GM18519 (cell line): ENCODE measurements at regions not wholly inside any gene's neighbourhood (a gene's known extent, or its start where the extent isn't known, plus 50 kb on each side); places are given as distances from the start of the nearest gene placed in this dataset.
"Not testable (repeated sequence)": the region's sequence is repeated elsewhere in the genome, so short reads cannot be mapped to it uniquely, and the experiment has no call there.

Source experiments
- ATAC-seq: cut with Tn5 transposase; IDR thresholded peaks from one replicate; pipeline ENCODE4 v1.9.1; 2021; ENCODE audit warnings: mild to moderate bottlenecking, moderate library complexity; ENCODE audit not compliant: unreplicated experiment, low FRiP score

DNA sequence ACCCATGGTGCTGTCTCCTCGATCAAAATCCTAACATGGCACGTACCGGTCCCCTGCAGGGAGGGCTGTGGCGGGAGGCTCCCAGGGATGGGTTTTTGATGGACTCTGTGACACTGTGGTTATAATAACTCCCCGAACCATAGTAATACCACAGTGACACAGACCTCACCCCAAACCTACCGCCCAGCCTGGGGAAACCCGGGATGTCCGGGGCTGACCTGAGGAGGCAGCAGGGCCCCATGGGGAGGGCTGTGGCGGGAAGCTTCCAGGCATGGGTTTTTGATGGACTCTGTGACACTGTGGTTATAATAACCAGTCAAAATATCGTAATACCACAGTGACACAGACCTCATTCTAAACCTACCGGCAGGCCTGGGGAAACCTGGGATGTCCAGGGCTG lies 378.0 kb downstream of the TMEM121 start:
- ATAC-seq: no peak

DNA sequence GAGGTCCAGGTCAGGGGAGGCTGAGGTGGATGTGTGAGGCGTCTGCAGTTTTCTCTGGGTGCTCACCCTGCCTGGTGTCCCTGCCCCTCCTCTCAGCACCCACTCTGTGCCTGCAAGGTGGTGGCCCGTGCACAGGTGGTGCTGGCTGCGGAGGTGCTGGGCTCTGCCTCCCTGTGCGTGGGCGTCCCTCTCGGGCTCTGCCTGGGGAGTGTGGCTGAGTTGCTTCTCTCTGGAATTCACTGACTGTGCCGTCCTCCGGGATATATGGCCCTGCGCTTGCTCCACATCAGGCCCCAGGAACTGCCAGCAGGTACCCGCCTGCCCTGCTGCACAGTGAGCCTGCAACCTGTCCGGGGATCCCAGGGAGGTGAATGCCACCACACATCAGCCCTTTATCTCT lies 379.1 kb downstream of the TMEM121 start:
- ATAC-seq: no peak

DNA sequence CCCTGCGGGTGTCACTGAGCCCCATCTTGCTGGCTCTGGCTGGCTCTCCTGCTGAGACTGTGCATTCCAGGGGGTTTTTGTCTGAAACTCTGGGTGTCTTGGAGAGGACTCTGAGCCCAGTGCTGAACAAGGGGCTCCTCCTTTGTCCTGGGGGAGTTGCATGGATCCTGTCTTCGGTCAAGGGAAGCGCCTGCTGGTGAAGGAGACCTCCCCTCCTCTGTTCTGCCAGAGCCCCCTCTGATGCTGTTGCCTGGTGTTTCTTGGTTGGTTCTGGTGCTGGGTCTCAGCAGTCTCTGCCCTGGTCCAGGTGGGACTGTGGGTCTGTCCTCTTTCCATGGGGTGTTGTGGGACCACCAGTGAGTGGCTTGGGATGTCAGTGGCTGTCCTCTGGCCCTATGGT lies 380.9 kb downstream of the TMEM121 start:
- ATAC-seq: no peak

DNA sequence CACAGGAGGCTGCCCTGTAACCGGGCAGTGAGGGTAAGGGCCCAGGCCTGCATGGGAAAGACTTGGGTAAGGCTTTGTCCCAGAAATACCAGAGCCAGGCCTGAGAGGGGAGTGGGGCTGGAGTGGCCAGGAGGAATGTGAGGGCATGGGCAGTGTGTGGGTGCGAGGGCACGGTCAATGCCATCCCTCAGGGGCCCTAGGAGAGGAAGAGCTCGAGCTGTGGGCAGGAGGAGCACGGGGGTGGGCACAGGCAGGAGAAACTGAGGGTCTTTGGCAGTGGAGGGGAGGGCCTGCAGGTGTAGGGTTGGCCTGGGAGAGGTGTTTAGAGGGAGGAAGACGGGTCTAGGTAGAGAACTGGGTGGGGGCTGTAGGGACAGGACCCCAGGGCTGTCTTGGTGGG lies 381.6 kb downstream of the TMEM121 start:
- ATAC-seq: no peak

DNA sequence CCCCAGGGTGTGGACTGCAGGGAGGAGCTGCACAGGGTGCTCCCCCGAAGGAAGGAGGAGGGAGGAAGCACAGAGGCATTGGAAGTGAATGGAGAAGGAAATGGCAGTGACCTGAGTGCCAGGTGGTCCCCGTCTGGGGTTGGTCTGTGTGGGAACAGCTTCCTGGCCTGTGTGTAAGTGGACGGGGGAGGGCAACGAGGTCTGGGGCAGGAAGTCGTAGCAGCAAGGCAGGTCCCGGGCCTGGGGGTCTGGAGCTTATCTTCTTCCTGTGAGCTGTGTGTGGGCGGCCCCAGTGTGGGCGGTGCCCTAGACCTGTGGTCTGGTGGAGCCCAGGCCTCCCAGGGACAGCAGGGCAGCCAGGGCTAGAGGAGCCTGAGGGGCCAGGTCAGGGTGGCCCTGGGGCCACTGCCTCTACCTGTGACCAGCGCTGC lies 382.1 kb downstream of the TMEM121 start:
- ATAC-seq: no peak

DNA sequence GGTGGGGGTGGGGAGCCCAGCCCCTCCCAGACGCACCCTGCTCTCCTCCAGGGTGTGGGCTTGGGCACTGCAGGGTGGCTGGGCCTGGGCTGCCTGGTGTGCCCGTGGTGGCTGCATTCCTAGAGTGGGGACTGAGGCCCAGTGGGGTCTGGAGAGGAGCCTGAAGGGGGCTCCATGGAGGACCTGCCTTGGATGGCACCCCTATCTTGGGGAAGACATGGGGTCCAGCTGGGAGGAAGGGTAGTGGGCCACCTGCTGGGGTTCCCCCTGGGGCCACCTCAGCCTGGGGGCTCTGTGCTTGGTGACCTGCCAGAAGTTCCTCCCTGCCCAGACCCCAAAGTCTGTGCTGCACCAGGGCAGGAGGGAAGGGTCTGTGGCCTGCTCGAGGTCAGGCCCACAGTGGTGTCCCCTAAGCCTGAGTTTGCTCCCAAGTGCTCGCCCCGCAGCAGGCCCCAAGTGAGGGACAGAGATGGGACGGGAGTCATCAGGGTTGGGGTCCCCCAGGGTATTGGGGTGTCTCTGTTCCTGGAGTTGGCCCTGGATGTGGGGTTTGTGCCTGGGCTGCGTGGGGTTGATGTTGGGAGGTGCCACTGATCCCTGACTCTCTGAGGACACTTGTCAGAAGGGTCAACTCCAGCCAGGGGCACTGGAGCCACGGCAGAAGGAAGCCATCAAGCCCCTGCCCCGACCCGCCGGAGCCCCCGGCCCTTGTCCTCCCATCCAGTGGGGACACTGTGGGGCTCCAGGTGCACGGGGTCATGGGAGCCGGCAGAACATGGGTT lies 382.9 kb downstream of the TMEM121 start:
- no peak for ATAC-seq

DNA sequence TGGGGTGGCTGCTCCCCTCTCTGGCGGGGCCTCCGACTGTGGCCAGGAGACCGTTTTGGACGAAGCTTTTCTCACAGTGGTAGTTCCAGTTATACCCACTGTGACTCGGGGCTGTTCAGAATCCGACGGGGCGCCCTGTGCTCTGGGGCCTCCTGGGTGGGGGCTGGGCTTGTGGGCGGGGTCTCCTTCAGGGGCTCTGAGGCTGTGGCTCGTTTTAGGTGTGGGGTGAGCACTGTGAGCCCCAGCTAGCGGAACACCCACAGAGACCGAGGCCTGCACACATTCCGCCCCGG lies 383.4 kb downstream of the TMEM121 start:
- not testable (repeated sequence) for ATAC-seq

DNA sequence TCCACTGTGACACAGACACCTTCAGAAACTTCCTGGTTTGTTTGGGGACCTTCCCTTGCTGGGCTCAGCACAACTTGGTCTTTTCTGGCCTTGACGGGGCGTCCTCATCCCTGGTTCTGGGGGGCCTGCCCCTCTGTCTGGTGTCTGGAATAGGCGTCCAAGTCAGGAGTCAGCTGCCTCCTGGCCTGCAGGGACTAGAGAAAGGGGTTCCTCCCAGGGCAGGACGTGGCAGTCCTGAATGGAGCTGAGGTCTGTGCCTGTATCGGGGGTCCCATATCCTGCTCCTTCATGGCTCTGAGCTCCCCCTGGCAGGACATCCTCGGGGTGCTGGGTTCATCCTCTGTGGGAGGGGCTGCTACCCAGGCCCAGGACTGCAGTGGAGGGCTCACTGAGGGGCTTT lies 384.0 kb downstream of the TMEM121 start:
- no peak for ATAC-seq

DNA sequence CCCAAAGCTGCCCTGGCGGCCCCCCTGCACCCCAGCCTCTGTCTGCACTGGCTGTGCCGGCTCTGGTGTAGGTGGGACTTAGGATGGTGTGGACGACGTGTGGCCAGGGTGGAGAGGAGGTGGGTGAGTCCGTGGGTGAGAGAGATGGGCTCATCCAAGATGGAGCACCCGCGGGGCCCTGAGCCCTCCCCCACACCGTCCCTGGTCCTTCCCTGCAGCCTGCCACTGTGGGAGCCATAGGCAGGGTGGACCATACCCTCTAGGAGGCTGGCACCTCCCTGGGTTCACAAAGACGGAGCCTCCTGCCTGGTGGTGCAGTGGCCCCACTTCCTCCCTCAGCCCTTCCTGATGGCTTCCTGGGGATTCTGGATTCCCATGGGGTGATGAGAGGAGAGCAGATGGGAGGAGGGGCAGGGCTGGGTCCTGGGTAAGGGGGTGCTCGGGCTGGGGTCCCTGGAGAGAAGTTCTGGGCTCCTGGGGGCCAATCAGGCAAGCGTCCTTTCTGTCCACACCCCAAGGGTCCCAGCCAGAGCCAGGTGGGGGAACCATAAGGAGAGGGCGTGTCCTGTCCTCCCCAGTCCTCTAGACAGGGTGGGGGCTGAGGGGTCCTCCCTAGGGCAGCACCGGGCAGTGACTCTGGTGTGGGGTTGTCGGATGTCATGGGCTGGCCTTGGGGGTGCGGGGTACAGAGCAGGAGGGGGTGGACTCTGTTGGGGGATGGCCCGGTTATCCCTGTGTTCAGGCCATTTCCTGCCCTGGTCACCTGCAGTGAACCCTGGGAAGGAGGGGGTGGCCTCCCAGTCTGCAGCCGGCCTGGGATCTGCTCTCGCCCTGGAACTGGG lies 384.8 kb downstream of the TMEM121 start:
- no peak for ATAC-seq

DNA sequence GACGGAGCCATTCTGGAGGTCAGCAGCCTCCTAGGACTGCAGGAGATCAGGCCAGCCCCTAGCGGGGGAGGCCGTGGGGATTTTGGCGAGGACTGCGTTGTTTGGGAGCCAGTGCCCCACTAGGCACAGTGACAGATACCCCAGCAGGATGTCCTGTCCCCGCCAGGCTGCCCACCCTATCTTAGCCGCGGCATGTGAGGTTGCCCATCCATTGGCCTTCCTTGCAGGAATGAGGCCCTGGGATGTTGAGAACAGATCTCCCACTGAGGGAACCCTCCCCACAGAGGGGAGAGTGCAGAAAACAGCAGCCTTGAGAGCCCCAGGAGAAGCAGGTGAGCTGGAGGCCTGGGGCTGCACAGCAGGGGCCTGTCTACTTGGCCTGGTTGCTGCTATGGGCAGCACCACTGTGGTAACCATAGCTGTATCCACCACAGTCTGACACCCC lies 385.5 kb downstream of the TMEM121 start:
- not testable (repeated sequence) for ATAC-seq

DNA sequence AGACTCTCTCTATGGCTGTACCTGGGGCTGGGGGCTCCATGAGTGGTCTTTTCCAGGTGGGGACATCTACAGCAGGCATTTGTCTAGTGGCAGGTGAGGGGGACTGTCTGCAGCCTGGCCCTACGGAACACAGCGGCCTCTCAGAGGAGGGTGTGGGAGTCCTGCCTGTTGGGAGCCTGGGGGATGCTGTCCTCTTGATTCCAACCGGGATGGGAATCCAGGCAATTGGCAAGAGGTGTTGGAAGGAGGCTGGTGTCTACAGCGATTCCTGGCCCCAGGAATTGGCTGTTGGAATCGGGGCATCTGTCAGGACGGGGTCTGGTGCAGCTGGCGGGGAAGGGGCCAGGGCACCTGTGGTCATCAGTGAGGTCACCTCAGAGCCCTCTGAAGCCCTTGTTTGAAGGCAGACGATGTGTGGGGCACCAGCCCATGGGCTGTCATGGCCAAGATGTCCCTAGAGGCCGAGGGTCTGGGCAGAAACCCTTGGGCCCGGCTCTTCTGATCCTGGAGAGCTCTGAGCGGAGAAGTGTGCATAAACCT lies 386.3 kb downstream of the TMEM121 start:
- no peak for ATAC-seq

DNA sequence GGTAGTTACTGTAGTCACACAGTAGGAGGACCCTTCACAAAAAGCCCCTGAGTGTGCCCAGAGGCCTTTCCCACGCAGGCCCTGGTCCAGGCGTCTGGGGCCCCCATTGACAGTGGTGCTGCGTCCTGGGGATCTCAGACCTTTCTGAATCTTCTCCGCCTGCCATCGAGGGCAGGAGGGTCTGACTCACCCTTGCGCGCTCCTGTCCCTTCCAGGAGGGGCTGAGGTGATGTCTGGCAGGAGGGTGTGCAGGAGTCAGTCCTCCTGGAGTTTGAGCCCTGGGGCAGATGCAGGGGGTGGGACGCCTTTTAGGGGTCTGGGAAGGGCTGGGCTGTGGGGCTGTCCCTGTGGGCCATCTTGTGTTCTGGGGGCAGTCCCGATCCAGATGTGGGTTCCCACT lies 386.8 kb downstream of the TMEM121 start:
- ATAC-seq: no peak

DNA sequence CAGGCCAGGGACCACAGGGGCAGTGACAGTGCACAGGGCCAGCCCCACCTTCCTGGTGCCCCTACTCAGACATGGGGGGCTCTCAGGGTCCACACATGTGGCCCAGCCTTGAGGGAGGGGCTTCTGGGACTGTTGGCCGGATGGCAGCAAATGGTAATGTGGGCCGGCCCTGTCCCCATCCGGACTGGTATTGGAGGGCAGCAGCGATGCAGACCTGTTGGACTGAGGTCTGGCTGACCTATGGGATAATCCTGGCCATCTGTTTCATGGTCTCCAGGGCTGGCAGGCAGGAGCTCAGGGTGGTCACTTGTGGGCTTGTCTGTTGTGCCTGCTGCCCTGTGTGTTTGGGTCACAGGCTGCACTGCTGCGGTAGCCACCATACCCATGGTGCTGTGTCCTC lies 387.5 kb downstream of the TMEM121 start:
- ATAC-seq: no peak

DNA sequence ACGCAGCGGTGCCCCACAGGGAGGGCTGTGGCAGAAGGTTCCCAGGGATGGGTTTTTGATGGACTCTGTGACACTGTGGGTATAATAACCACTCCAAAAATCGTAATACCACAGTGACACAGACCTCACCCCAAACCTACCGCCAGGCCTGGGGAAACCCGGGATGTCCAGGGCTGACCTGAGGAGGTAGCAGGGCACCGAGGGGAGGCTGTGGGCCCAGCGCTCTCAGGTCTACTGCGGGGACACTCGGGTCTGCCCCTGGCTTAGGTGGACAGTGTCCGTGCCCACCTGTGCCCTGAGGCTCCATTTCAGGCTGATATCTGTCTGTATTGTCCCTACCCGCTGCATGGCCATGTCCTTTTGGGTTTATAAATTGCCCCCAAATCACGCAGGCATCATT lies 387.9 kb downstream of the TMEM121 start:
- ATAC-seq: not testable (repeated sequence)

DNA sequence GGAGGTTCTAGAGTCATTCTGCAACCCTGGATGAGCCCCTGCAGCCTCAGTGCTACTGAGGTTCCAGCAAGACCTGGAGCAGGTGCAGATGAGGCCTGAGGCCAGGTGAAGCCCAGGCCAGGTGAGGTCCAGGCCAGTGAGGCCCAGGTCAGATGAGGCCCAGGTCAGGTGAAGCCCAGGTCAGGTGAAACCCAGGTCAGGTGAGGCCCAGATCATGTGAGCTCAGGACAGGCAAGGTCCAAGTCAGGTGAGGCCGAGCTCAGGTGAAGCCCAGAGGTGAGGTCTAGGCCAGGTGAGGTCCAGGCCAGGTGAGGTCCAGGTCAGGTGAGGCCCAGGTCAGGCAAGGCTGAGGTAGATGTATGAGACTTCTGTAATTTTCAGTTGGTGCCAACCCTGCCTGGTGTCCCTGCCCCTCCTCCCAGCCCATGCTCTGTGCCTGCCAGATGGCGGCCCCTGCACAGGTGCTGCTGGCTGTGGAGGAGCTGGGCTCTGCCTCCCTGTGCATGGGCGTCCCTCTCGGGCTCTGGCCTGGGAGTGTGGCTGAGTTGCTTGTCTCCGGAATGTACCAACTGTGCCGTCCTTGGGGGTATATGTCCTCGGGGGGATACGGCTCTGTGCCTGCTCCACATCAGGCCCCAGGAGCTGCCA lies 388.5 kb downstream of the TMEM121 start:
- ATAC-seq: no peak

DNA sequence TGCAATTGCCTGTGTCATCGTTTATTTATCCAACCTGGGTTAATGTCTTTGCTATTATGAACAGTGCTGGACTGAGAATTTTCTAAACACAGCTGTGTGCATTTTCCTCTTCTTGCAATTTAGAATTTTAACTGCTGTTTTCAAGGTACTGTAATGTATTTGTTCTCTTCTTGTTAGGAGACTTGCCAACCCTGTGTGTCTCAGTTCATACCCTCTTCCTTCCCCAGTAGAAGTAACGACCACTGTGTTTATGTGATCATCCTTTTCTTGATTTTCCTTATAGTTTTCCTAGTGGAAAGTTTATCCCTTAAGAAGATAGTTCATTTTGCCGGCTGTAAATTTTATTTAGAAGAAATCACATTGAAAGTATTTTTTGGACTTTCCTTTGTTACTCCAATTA lies 389.2 kb downstream of the TMEM121 start:
- not testable (repeated sequence) for ATAC-seq

DNA sequence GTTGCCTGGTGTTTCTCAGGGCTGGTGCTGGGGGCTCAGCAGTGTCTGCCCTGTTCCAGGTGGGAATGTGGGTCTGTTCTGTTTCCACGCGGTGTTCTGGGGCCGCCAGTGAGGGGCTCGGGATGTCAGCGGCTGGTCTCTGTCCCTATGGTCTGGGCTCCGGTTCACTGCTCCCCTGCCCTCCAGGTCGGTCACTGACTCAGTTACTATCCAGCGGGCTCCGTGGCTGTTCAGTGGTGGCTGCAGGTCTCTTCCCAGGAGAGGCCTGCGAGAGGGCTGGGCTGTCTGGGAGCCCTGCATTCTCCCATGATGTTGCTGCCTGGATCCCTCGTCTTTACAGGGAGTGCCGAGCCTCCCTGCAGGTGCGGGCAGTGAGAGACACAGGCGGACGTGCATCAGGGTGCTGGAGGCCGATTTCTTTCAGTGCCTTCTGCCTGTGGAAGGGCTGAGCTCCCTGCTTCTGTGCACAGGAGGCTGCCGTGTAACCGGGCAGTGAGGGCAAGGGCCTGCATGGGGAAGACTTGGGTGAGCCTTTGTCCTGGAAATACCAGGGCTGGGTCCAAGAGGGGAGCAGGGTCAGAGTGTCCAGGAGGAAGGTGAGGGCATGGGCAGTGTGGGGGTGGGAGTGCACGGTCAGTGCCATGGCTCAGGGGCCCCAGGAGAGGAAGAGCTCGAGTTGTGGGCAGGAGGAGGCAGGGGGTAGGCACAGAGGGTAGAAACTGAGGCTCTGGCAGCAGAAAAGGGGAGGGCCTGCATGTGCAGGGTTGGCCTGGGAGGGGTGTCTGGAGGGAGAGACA lies 391.0 kb downstream of the TMEM121 start:
- ATAC-seq: not testable (repeated sequence)

DNA sequence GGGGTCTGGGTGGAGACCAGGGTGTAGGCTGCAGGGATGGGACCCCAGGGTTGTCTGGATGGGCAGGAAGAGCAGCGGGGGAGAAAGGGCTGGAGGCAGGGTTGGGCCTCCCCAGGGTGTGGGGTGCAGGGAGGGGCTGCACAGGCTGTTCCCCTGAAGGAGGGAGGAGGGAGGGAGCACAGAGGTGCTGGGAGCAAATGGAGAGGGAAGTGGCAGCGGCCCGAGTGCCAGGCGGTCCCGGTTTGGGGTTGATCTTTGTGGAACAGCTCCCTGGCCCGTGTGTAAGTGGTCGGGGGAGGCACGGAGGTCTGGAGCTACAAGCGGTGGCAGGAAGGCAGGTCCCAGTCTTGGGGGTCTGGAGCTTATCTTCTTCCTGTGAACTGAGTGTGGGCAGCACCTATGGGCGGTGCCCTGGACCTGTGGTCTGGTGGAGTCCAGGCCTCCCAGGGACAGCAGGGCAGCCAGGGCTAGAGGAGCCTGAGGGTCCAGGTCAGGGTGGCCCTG lies 391.6 kb downstream of the TMEM121 start:
- ATAC-seq: no peak

DNA sequence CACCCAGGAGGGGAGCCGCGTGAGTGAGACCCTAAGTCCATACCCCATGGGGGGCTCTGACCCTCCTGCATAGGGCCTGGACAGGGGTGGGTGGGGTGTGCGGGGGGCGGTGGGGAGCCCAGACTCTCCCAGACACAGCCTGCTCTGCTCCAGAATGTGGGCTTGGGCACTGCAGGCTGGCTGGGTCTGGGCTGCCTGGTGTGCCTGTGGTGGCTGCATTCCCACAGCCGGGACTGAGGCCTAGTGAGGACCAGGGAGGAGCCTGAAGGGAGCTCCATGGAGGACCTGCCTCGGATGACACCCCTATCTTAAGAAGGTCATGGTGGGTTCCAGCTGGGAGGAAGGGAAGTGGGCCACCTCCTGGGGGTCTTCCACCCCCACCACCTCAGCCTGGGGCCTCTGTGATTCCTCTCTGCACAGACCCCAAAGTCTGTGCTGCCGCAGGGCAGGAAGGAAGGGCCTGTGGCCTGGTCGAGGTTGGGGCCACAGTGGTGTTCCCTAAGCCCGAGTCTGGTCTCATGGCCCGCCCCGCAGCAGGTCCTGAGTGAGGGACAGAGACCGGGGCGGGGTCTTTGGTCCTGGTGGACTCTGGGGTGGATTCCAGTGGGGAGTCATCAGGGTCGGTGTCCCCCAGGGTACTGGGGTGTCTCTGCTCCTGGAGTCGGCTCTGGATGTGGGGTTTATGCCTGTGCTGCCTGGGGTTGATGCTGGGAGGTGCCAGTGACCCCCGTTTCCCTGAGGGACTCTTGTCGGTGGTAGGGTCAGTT lies 392.3 kb downstream of the TMEM121 start:
- ATAC-seq: no peak
